NCI-H2171 treated with DMSO at 0.1 percent for 48 hours (cell line): ENCODE measurements at regions not wholly inside any gene's neighbourhood (a gene's known extent, or its start where the extent isn't known, plus 50 kb on each side); places are given as distances from the start of the nearest gene placed in this dataset.

Experiments
- DNase-seq: peaks from one replicate; lab custom pipeline; 2025; lab: John Stamatoyannopoulos, UW

DNA sequence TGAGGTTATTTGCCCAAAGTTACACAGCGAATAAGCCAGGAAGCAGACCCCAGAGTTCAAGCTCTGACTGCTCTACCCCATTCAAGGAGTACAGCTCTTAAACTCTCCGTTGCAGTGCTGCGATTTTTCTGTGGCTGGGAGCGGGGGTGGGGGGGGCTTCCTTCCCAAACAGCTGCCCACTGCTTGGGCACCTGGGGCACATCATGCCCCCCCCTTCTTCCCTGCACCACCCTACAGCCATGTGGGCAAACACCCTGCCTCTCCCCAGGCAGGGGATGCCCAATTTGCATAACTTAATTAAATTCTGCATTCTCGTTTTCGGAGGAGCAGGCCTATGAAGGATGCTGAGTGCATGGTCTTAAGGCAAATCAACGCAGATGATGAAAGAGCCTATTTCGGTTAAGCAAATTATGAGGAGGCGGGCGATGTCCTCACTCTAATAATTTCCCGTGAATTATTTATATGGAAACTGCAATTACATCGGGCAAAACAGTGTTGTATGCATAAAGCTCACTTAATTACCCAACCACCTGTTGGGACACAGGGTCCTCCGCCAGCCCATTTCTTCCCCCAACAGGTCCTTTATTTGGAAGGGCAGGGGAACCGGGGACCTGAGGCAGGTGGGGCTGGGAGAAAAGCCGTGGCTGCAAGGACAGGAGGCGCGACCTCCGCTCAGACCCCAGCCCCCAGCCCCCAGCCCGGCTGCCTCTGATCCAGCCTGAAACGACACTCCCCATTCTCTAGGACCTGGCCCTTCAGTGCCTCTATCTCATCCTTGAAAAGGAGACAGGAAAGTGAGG is 610.5 kb downstream of the BUD13 start:
- DNase-seq = no peak

DNA sequence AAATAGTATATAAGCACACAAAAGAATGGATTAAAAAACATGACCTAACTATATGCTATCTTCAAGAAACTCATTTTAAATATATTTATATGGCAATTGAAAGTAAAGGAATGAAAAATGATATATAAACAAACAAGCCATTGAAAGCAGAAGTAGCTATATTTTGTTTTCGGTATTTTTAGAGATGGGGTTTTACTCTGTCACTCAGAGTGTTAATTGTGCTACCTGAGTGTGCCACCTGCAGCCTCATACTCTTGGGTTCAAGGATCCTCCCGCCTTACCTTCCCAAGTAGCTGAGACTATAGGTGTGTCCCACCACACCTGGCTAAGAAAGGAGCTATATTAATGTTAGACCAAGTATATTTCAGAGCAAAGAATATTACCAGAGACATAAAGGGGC is 624.1 kb downstream of the BUD13 start:
- DNase-seq = no peak

DNA sequence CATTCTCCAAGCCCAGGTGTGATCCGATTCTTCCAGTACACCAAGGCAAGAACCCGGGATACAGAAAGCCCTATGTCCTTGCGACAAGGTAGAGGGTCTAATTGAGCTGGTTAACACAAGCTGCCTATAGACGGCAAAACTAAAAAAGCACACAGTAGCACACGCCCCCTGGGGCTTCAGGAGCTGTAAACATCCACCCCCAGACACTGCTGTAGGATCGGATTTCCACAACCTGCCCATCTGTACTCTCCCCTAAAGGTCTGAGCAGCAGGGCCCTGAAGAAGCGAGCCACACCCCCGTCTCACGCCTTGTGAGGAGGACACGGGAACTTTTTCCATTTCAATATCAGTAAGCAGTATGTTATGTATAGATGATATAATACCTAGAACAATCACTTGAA is 624.7 kb downstream of the BUD13 start:
- DNase-seq = peak; percentile 99

DNA sequence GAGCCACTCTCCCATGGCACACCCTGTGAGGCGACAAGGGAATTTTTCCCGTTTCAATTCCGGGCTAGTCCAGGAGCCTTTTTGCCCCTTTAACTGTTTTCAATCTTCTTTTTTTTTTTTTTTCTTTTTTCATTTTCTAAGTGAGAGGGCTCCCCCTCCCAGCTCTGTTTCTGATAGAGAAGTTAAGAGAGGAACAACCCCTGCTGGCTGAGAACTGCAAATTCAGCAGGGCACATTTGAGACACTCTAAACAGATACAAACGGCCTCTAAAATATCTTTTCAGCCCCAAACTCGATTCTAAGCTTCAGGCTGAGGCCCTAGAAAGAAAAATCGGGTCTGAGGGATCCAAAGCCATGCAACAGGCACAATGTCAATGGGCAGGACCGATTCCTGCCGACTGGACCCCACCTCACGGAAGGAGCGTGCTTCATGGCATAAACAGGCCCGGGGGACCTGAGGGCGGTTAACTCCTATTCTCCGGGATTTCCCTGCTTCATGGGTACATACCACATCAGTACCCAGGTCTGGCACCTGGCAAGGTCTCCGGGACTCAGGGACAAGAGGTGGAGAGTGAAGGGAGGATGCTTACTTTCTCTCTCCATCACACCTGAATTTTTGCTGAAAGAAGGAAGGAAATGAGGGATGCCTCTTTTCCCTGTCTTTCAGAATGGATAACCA is 627.5 kb downstream of the BUD13 start:
- DNase-seq = peak; percentile 10

DNA sequence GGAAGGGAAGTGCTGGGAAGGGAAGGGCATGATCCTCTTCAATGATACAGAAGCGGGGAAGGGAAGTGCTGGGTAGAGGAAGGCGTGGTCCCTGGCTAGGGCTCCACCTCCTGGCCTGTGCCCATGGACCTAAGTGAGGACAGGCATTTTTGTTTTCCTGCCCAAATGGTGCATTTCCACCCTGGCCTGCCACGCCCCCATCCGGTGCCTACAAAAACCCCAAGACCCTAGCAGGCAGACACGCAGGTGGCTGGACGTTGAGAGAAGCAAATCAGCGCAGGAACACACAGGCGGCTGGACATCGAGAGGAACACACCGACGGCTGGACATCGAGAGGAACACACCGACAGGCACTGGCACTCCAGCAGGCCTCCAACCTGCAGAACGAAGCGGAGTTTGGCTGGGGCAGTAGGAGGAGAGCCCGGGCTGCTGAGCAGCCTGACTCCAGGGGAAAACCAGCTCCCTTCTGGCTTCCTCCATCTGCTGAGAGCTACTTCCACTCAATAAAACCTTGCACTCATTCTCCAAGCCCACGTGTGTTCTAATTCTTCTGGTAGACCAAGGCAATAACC is 628.3 kb downstream of the BUD13 start:
- peak; percentile 24 for DNase-seq

DNA sequence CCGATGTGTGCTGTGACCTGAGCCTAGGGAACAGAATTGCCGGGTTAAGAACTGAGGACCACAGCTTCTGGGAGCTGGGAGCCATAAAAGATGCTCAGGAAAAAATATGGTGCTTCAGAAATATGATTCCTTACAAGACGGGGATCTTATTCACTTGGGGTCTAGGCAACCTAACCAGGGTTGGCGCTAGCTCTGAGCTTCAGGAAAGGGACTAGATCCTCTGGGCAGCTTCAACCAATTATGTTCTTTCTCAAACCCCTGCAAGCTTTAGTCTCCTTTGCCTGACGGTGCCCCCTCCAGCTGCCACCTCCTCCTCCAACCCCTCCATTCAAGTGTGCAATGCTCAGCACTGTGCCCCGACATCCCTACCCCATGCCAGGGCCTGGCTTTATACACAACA is 634.1 kb upstream of the CADM1 start:
- no peak for DNase-seq

DNA sequence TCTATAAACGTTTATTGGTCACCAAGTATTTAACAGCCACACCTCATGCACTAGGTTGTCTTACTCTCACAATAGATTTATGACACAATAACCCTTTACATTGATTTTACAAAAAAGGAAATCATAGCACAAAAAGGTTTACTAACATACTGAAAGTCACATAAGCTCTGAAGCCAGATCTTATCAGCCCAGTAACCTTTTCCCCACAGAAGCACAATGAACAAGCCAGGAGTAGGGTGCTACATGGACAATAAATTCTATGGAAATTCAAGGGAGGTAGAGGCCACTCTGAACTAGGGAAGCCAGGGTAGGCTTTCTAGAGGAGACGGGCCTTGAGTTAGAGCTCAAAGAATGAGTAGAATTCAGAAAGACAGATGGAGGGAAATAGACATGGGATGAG is 633.5 kb upstream of the CADM1 start:
- no peak for DNase-seq

DNA sequence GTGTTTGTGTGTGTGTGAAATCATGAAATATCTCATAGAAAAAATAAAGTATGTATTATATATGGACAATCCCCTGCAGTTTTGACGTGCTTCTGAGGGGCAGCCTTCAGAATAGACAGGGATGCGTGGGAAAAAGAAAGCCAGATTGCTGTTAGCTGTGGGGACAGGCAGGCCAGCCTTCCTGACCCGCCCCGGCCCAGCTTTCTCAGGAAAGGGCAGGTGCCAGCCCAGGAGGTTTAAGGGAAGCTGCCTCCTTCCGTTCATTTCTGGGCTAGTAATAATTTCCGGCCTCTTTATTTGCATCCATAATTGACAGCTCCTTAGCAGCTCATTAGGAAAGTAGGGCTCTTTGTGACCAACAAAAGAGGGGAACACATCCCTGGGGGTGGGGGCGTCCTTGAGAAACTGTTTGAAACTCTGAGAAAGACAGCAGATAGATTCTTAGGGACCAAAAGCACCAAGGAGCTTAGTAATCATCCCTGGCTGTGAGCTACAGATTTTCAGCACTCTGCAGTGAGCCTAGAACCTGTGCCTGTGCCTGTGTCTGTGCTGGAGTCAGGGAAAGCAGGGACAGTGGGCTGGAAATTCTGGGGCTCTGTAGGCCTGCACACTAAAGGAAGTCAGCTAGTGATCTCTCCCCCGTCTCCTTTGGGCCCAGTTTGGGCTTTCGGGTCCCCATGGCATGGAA is 632.9 kb upstream of the CADM1 start:
- no peak for DNase-seq

DNA sequence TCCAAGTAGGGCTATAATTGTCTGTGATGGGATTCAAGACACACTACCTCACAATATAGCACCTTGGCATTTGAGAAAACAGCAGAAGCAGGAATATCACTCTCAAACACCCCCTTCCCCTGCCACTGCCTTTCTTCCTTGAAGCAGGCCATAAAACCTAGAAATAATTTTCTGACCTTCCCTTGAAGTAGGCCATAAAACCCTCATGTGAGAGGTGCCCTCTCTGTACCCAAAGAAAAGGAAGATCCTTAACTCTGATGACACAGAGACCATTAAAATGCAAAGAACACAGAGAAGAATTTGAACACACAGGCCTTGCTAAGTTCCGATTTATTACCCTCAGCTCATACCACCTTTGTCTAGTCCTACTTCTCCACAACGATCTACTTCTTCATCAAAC is 631.7 kb upstream of the CADM1 start:
- no peak for DNase-seq

DNA sequence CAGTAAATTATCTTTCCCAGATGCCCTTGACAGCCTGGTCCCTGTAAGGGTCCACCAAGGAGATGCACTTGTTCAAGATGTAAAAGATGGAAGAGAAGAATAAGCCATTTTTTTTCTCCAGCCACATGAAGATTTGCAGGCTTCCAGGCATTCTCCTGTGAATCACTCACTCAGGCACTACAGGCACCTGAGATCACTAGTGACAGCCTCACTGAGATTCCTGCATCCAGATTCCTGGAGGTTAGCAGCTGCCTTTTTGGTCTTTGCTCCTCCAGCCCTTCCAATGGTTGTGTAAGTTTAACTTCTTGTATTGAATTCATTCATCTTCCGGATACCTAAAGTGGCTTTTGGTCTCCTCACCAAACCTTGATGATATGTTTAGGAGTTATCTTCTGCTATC is 630.2 kb upstream of the CADM1 start:
- DNase-seq = no peak

DNA sequence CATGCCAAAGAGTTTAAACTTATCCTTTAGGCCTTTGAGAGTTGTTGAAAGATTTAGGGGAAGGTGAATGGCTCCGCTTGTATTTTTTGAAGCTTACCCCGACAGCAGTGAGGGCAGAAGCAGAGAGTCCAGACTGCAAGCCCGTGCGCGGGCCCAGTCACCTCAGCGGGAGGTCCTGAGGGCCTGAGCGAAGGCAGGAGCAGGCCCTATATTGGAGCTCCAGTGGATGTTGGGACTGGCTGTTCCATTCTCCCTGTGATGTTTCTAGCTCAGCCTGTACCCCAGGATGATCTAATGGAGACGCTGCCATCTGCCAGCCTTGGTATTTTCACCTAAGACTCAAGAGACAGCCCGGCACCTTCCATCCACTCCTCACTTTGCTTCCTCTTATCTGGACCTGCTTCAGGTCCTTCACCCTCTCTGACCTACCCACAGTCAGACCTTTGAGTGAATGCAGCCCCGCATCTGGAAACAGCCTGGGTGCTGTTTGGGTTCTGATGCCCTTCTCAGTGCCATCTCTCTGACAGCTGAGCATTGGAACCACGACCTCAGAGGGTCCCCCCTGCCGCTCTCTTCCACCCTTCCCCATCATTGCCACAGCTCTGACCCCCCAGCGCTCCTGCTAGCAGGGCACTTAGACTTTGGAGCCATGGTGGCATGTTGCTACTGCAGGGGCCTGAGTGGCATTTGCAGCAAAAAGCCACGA is 628.2 kb upstream of the CADM1 start:
- no peak for DNase-seq

DNA sequence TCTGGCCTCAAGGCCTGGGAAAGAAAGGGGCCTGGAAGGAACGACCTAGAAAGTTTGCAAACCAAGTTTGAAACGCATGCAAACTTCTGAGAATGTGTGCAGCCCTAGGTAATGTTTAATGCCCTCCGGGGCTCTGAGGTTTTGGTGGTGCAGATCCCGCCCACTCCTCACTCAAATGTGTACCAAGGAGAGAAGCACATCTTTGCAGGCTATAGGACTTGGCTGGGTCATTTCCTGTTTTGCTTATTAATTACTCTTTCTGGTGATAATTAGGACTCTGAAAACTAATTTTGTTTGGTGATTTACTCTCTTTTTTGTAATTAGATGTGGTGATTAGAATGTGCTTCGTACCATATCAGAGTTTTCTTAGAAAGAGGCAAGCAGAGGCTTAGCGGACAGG is 625.9 kb upstream of the CADM1 start:
- DNase-seq = no peak

DNA sequence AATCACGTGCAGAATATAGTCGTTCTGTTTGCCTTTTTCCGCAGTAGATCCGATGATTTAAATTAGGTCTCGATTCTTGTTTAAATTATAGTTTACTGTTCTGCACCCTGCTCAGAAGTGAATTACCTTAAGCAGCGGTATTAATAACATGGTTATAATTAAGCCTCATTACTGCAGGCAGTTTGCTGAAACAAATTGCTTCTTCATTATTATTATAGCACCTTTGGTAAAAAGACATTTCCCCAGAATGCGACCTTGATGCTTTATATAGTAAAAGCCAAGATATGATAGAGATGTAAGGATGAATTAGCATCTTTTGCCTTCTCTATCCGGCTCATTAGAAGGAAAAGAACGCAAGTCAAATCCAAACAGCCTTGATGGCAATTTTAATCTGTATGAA is 625.2 kb upstream of the CADM1 start:
- no peak for DNase-seq

DNA sequence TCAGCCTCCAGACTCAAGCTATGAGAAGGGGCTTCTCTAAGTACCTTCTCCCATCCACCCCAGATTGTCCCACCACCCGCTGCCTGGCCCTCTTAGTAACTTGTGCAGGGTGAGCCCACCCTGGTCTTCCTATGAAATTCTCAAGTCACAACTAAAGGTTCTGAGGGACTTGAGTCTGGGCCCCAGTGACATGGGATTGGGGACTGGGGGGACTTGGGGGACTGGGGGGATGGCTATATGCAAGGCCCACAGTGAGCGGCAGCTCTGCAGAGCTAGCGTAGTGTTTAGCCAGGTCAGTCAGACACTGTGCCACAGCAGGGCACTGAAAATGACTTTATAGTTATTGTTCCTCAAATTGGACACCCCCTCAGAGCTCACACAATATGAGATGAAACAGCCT is 622.3 kb upstream of the CADM1 start:
- no peak for DNase-seq

DNA sequence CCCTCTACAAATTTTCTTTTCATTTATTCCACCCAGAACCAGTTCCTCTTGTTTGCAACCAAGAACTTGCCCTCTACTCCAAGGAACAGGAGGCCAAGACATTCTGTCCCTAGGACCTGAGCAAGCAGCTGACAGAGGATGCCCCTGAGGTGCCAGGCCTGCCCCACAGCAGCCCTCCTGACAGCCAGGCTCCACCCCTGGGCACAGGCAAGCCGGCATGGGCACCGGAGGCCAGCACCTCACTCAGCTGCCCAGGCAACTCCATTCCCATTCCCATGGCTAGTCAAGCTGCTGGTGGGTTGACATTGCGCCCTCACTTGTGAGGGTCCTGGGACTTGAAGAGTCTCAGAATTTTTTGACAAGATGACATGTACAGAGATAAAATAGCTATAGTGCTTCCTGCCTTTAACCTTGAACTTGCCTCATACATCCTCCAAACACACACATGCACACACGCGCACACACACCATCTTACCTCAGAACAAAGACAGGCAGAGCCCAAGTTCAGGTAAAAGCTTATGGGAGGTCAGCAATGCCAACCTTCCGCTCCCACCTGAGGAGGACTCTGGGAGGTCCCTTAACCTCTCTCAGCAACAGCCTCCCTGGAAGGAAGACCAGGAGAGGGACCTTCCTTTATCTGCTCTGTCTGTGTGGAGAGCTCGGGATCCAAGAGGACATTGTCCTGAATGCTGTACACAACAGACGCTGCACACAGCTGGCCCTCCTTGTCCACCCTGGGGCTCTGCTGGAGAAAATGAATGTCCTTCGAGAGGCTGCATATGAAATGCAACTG is 620.9 kb upstream of the CADM1 start:
- no peak for DNase-seq

DNA sequence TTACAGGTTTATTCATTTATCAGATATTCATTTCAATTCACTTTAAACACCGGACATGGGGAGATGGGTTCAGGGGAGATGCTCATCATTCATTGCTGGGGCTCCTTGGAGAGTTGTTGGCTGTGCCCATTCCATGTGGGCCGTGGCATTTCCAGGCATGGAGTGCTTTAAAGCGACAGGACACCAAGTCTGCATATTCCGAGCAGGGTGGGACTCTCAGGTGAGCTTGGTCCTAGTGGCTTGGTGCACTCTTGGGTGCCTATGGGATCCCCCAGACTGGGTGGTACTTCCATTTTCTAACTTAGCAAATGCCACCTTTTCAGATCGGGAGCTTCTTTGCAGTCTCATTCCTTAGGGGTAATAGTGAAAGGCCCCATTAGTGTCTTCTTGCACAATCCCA is 619.5 kb upstream of the CADM1 start:
- no peak for DNase-seq

DNA sequence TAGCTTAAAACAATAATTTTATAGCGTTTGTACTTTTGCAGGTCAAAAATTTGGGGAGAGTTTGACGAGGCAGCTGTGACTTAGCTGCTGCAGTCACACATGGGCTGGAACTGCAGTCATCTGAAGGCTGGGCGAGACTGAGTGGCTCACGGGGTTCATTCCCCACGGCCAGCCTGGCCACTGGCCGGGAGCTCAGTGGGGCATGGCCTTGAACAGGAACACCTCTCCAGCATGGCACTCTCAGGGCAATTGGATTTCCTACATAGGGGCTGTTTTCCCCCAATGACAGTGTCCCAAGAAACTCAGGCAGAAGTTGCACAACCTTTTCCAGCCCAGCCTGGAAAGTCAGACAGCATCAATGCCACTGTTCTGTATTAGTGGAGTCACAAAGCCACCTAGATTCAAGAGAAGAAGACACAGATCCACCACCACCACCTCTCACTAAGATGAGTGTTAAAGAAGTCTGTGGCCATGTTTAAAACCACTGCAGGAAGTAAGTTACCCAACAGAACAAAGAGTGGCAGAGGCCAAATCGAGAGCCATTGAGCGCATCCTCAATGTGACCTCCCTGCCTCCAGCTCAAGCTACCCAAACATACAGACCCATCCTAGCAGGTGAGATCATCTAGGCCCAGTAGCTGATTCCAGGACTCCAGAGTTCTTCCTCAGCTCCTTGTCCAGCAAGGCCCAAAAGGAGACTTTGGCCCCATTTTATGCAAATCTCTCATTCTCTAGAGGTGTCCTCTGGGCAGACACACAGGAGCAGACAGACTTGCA is 618.7 kb upstream of the CADM1 start:
- no peak for DNase-seq

DNA sequence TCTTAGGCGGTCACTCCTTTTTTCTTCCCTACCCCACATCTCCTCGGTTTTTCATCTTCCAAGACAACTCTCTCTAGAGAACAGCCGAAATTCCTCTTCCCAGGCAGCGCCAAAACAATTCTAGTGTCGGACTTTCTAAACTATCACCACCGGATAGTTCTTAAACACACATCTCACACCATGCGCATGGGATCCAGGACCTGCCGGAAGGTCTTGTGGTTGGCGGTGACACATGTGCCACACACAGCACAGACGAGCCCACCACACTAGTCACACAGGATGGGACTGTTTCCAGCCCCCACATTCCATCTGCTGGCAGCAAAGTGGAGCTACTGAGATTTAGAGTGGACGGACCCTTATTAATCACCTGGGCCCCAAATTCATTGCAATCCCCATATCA is 614.9 kb upstream of the CADM1 start:
- DNase-seq = no peak

DNA sequence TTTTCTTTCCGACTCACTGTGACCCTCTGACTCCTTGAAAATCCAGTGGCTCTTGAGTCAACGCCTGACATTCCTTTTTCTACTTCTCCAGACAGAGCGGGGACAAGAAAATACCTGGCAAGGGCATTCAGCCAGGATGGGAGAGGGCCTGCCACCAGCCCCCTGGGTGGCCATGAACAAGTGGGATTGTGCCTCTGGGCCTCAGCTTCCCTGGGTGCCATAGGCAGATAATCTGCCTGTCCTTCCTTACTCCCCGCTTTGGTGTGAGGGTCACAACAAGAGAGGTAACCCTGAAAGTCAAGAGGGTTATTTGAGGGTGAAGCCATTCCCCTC is 613.9 kb upstream of the CADM1 start:
- no peak for DNase-seq

DNA sequence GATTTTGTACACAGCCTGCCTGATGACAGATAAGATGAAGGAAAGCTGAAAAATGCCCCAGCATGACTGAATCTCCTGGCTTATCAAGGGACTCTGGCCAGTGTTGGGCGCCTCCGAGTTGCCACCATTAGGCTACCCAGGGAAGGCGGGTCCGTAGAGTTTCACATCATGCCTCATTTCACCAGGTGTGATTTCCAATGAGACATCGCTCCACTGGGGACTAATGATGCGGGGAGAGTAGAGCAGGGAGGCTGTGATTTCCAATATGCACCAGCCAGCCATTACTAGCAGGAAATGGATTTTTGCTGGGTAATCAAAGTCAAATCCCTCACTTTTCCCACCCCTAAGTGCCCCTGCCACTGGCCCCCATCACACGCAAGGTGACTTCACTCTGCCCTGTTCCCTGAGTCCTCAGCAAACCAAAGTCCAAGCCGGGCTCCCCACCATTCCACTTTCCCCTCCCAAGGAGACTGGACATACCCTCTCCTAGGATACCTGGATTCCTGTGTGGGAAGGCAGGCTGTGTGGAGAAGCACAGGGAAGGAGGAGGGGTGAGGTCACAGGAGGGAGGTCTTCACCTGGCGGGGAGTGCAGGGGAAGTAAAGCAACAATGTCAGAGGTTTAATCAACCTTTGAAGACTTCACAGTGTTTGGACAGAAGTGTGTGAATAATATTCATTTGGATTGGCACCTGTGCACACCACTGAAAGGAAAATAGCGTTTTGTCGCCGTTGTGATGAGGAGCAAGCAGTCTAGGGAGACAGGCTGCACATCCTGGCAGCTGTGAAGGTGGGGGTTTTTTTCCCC is 613.3 kb upstream of the CADM1 start:
- no peak for DNase-seq
